ENCODE measurements at regions not wholly inside any gene's neighbourhood (a gene's known extent, or its start where the extent isn't known, plus 50 kb on each side); places are given as distances from the start of the nearest gene placed in this dataset.
"Not testable (repeated sequence)": the region's sequence is repeated elsewhere in the genome, so short reads cannot be mapped to it uniquely, and the experiment has no call there.

DNA sequence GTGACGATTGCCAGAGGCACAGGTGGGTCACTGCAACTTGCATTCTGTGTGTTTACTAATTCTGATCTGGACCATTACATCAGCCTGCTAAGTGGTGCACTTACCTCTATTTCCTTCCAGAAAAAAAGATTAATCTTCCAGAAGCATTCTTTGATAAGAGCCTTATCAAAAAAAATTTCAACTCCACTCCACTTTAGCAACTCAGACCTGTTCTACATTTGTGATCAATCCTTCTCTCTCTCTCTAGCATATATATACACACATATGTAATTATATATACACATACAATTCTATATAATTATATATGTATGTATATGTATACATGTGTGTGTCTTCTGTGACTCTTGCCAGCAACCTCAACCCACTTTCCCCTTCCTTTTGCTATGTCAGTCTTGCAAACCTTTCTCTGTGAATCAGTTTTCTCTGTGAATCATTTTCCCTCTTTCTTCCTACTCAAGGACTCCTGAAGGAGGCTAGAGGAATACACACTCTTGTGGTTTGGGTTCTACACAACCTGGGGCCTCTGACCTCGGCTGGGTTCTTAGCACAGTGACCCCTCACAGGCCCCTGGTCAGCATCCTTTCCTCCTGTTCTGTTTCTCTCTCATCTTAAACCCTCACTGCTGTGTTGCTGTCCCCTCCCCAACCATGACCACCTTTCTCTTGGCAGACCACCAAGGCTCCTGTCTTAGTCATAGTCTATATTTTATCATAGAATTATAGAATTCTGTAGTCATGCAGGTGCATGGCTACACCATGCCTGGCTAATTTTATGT lies 130.4 kb upstream of the PELI1 start:
- H3K27ac ChIP-seq = peak overlapping the region; percentile 73 to 81 (median 79)
- in situ Hi-C loops (cut with MboI; ENCODE audit: low pct_ligation_motif_present in 1 of 4, low pct_unique_long_range_greater_than_20kb in 1 of 4, low sequenced_read_pairs in 3 of 4) (no loop called here), intact Hi-C loops (cut with DNase I; ENCODE audit: low total_unique reads) (no loop called here)
- no peak overlapping the region for H3K4me3 ChIP-seq
- no peak for DNase-seq
- H3K27me3 ChIP-seq = no peaks in the 10 kb centered on the region
- no peaks in the 10 kb centered on the region for H3K36me3 ChIP-seq
- peaks cover 9 to 35% (median 20%) of the 10 kb centered on the region in 4 donors for H3K4me1 ChIP-seq
- WGBS, 2 donors (ENCODE audit: low coverage in 1 of 2) = 52 to 86% methylated on average over 1 to 2 of the region's 2 CpGs
- TF ChIP-seq, protein P1, sequence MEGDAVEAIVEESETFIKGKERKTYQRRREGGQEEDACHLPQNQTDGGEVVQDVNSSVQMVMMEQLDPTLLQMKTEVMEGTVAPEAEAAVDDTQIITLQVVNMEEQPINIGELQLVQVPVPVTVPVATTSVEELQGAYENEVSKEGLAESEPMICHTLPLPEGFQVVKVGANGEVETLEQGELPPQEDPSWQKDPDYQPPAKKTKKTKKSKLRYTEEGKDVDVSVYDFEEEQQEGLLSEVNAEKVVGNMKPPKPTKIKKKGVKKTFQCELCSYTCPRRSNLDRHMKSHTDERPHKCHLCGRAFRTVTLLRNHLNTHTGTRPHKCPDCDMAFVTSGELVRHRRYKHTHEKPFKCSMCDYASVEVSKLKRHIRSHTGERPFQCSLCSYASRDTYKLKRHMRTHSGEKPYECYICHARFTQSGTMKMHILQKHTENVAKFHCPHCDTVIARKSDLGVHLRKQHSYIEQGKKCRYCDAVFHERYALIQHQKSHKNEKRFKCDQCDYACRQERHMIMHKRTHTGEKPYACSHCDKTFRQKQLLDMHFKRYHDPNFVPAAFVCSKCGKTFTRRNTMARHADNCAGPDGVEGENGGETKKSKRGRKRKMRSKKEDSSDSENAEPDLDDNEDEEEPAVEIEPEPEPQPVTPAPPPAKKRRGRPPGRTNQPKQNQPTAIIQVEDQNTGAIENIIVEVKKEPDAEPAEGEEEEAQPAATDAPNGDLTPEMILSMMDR (IDR thresholded peaks at IDR 0.05) = no peak
- TF ChIP-seq EP300 (IDR thresholded peaks at IDR 0.05; ENCODE audit: low read depth) (no peak), POLR2A (IDR thresholded peaks at IDR 0.05) (no peak), POLR2AphosphoS5 (IDR thresholded peaks at IDR 0.05) (no peak)
- H3K9me3 ChIP-seq = no peaks in the 10 kb centered on the region

DNA sequence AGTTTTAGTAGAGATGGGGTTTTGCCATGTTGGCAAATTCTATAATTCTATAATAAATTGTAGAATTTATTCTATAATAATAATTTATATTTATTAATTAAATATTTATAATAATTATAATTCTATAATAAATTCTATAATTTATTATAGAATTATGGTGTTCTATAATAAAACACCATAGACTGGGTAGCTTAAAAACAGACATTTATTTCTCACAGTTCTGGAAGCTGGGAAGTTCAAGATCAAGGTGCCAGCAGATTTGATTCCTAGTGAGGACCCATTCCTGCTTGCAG lies 130.9 kb upstream of the PELI1 start:
- no peak overlapping the region for H3K27ac ChIP-seq
- in situ Hi-C loops (cut with MboI; ENCODE audit: low pct_ligation_motif_present in 1 of 4, low pct_unique_long_range_greater_than_20kb in 1 of 4, low sequenced_read_pairs in 3 of 4) = no loop called here

GRCh38 chr2:64276417-64277095 lies 132.3 kb upstream of the PELI1 start:
- 97 to 100% methylated on average over 2 to 3 of the region's 3 CpGs for WGBS, 2 donors (ENCODE audit: low coverage in 1 of 2)
- H3K4me3 ChIP-seq = no peak overlapping the region
- intact Hi-C loops (cut with DNase I; ENCODE audit: low total_unique reads) (no loop called here), in situ Hi-C loops (cut with MboI; ENCODE audit: low pct_ligation_motif_present in 1 of 4, low pct_unique_long_range_greater_than_20kb in 1 of 4, low sequenced_read_pairs in 3 of 4) (no loop called here)
- H3K27me3 ChIP-seq = no peaks in the 10 kb centered on the region
- TF ChIP-seq EP300 (IDR thresholded peaks at IDR 0.05; ENCODE audit: low read depth) (no peak), POLR2AphosphoS5 (IDR thresholded peaks at IDR 0.05) (no peak), POLR2A (IDR thresholded peaks at IDR 0.05) (no peak)
- TF ChIP-seq, protein P1 (IDR thresholded peaks at IDR 0.05) = no peak
- H3K36me3 ChIP-seq = no peaks in the 10 kb centered on the region
- peaks cover 9 to 35% (median 20%) of the 10 kb centered on the region in 4 donors for H3K4me1 ChIP-seq
- H3K27ac ChIP-seq = peak overlapping the region in 3 of 4 donors; percentile 23 to 34 (median 32)
- no peak for DNase-seq
- no peaks in the 10 kb centered on the region for H3K9me3 ChIP-seq

More for the DNA sequence above, 130.9 kb upstream of the PELI1 start:
- no peak for DNase-seq
- intact Hi-C loops (cut with DNase I; ENCODE audit: low total_unique reads) = no loop called here
- TF ChIP-seq POLR2AphosphoS5 (IDR thresholded peaks at IDR 0.05) (no peak), EP300 (IDR thresholded peaks at IDR 0.05; ENCODE audit: low read depth) (no peak), POLR2A (IDR thresholded peaks at IDR 0.05) (no peak)
- TF ChIP-seq, protein P1 (IDR thresholded peaks at IDR 0.05) = no peak
- H3K4me1 ChIP-seq = peaks cover 9 to 35% (median 20%) of the 10 kb centered on the region in 4 donors
- no peaks in the 10 kb centered on the region for H3K9me3 ChIP-seq
- H3K27me3 ChIP-seq = no peaks in the 10 kb centered on the region
- no peak overlapping the region for H3K4me3 ChIP-seq
- no peaks in the 10 kb centered on the region for H3K36me3 ChIP-seq

DNA sequence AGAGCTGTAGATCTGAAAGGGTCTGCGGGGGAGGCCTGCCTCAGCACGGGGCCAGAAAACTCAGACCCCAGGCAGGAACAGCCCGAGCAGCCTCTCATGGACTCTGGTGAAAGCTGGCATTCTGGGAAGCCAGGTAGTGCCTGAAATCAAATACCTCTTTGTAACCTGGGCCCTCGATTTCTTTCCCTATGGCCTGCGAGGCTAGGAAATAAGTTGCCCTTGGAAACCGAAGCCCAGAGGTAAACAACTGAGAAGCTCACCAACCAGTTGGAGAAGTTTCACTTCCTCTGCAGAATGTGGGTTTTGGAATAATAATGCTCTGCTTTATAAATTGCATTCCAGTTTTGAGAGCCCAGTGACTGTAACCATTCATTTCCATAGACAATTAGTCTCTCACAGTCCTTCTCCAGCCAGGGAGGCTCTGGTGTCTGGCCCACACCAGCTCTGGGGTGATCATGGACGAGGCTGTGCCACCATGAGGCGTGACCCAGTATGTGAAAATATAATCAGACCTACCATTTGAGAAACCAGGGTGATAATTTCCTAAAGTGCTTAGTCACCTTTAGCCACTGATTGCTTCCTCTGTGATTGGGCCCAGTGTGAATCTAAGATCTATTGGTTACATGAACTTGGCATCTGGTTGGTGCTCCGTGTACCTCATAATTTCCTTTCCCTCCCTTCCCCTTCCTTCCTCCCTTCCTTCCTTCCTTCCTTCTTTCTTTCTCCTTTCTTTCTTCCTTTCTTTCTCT lies 133.1 kb upstream of the PELI1 start:
- H3K27ac ChIP-seq = peak overlapping the region in 3 of 4 donors; percentile 32 to 34 (median 34)
- no peak for TF ChIP-seq POLR2A (IDR thresholded peaks at IDR 0.05)
- TF ChIP-seq, protein P1 (IDR thresholded peaks at IDR 0.05) = no peak
- TF ChIP-seq POLR2AphosphoS5 (IDR thresholded peaks at IDR 0.05) = no peak
- no peak for TF ChIP-seq EP300 (IDR thresholded peaks at IDR 0.05; ENCODE audit: low read depth)
- 76 to 86% methylated on average over 3 to 9 of the region's 9 CpGs for WGBS, 2 donors (ENCODE audit: low coverage in 1 of 2)
- DNase-seq = no peak
- H3K27me3 ChIP-seq = no peaks in the 10 kb centered on the region
- in situ Hi-C loops (cut with MboI; ENCODE audit: low pct_ligation_motif_present in 1 of 4, low pct_unique_long_range_greater_than_20kb in 1 of 4, low sequenced_read_pairs in 3 of 4) (no loop called here), intact Hi-C loops (cut with DNase I; ENCODE audit: low total_unique reads) (no loop called here)
- no peaks in the 10 kb centered on the region for H3K9me3 ChIP-seq
- H3K4me3 ChIP-seq = no peak overlapping the region
- H3K36me3 ChIP-seq = no peaks in the 10 kb centered on the region
- H3K4me1 ChIP-seq = peaks cover 9 to 35% (median 20%) of the 10 kb centered on the region in 4 donors

GRCh38 chr2:64280812-64281211 lies 136.6 kb upstream of the PELI1 start:
- DNase-seq; H3K9me3 ChIP-seq; intact Hi-C loops (cut with DNase I; ENCODE audit: low total_unique reads); in situ Hi-C loops (cut with MboI; ENCODE audit: low pct_ligation_motif_present in 1 of 4, low pct_unique_long_range_greater_than_20kb in 1 of 4, low sequenced_read_pairs in 3 of 4); H3K27me3 ChIP-seq; H3K36me3 ChIP-seq; H3K27ac ChIP-seq; H3K4me3 ChIP-seq: not testable (repeated sequence)
- peaks cover 0 to 29% (median 6%) of the 10 kb centered on the region in 4 donors for H3K4me1 ChIP-seq
- 83% methylated on average over 2 of the region's 2 CpGs; no CpG with 5 or more reads in 1 of the 2 donors for WGBS, 2 donors (ENCODE audit: low coverage in 1 of 2)
